Left lung (tissue), 4 donors: ENCODE measurements at regions not wholly inside any gene's neighbourhood (a gene's known extent, or its start where the extent isn't known, plus 50 kb on each side); places are given as distances from the start of the nearest gene placed in this dataset.

ENCODE experiments used
- ATAC-seq: fragments of 200-7000 bp; cut with Tn5 transposase; one replicate; pipeline ENCODE4 v1.9.1; 2020; ENCODE audit warnings: moderate library complexity
- DNase-seq, 4 donors: peaks; one replicate each; pipeline ENCODE4 v3.0.0-alpha.2; 2013 to 2020
- H3K27ac ChIP-seq, 2 donors: fragments of 200-600 bp; sonication (generic) in 1 of 2; one replicate each; pipeline versions ENCODE4 v1.5.0 to v1.8.0; 2020 to 2021
- H3K27me3 ChIP-seq, 2 donors: fragments of 200-600 bp; sonication (generic) in 1 of 2; one replicate each; pipeline versions ENCODE4 v1.5.0 to v1.8.0; 2020 to 2021
- H3K36me3 ChIP-seq, 2 donors: fragments of 200-600 bp; sonication (generic) in 1 of 2; one replicate each; pipeline versions ENCODE4 v1.5.0 to v1.8.0; 2020 to 2021
- H3K4me1 ChIP-seq, 2 donors: fragments of 200-600 bp; one replicate each; pipeline ENCODE4 v1.8.0; 2021
- H3K4me3 ChIP-seq, 2 donors: fragments of 200-600 bp; sonication (generic) in 1 of 2; one replicate each; pipeline versions ENCODE4 v1.5.0 to v1.8.0; 2020 to 2021; ENCODE audit warnings: mild to moderate bottlenecking in 1 of 2
- H3K9me3 ChIP-seq, 2 donors: fragments of 200-600 bp; sonication (generic) in 1 of 2; one replicate each; pipeline versions ENCODE4 v1.5.0 to v1.8.0; 2020 to 2021
- intact Hi-C, 2 donors: fragments of 100-400 bp; cut with DNase I; formaldehyde crosslinking; loops; one replicate each; pipeline versions ENCODE4 v1.11.2 to v1.14.2; 2022
- TF ChIP-seq, protein P1 (sequence below), 2 donors: fragments of 200-600 bp; sonication (generic) in 1 of 2; IDR thresholded peaks; one replicate each; pipeline versions ENCODE4 v1.5.0 to v1.8.0; 2021; ENCODE audit warnings: antibody characterized with exemption in 2 of 2
- donor health status: DM: no; HTN: yes; CAD: no.
- donor health status: DM: no; HTN: no; CAD: no.

GRCh38 chr13:40017662-40018262 lies 362.3 kb downstream of the COG6 start:
- Histone ChIP-seq H3K27ac (no peak overlapping the region), H3K27me3 (no peaks in the 10 kb centered on the region), H3K4me3 (no peak overlapping the region), H3K9me3 (no peaks in the 10 kb centered on the region), H3K4me1 (no peaks in the 10 kb centered on the region), H3K36me3 (no peaks in the 10 kb centered on the region)
- intact Hi-C loops, result no loop called here
- DNase-seq (no peak), ATAC-seq (no peak)
- TF ChIP-seq, protein P1, sequence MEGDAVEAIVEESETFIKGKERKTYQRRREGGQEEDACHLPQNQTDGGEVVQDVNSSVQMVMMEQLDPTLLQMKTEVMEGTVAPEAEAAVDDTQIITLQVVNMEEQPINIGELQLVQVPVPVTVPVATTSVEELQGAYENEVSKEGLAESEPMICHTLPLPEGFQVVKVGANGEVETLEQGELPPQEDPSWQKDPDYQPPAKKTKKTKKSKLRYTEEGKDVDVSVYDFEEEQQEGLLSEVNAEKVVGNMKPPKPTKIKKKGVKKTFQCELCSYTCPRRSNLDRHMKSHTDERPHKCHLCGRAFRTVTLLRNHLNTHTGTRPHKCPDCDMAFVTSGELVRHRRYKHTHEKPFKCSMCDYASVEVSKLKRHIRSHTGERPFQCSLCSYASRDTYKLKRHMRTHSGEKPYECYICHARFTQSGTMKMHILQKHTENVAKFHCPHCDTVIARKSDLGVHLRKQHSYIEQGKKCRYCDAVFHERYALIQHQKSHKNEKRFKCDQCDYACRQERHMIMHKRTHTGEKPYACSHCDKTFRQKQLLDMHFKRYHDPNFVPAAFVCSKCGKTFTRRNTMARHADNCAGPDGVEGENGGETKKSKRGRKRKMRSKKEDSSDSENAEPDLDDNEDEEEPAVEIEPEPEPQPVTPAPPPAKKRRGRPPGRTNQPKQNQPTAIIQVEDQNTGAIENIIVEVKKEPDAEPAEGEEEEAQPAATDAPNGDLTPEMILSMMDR (IDR thresholded peaks at IDR 0.05), result no peak

DNA sequence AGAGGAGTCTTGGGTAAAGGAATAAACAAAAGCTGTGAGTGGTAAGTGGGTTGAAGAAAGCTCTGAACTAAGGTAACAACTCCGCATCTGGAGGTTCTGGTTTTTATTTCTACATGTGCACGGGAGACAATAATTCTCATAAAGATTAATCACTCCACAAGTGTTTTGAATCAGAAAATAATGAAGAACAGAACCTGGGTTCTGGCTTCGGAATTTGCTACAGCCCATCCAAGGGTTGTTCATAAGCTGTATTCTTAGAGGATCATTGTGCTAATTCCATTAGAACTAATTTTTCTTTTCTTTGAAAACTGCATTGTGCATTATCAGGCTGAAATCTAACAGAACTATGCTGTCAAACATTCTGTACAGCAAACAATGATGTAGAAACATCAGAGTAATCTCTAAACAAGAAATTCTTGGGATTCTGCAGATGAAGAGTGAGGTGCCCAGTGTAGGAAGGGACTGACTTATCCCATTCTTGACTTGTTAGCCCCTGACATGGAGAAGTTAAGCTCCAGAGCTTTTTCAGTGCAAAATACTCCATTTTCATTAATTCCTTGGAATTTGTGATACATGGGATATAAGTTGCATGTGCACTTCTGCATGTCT lies 368.2 kb downstream of the COG6 start:
- no peak overlapping the region for H3K4me3 ChIP-seq
- intact Hi-C loops, result no loop called here
- TF ChIP-seq, protein P1 (IDR thresholded peaks at IDR 0.05), result no peak
- no peaks in the 10 kb centered on the region for H3K36me3 ChIP-seq
- DNase-seq, result no peak
- H3K9me3 ChIP-seq, result no peaks in the 10 kb centered on the region
- ATAC-seq, result no peak
- no peaks in the 10 kb centered on the region for H3K4me1 ChIP-seq
- no peak overlapping the region for H3K27ac ChIP-seq
- H3K27me3 ChIP-seq, result no peaks in the 10 kb centered on the region

GRCh38 chr13:40024204-40024966 lies 368.9 kb downstream of the COG6 start:
- H3K27ac ChIP-seq, result no peak overlapping the region
- no peak for ATAC-seq
- no peak overlapping the region for H3K4me3 ChIP-seq
- no peak for DNase-seq
- intact Hi-C loops, result no loop called here
- H3K27me3 ChIP-seq, result no peaks in the 10 kb centered on the region
- H3K4me1 ChIP-seq, result no peaks in the 10 kb centered on the region
- TF ChIP-seq, protein P1 (IDR thresholded peaks at IDR 0.05), result no peak
- no peaks in the 10 kb centered on the region for H3K36me3 ChIP-seq
- no peaks in the 10 kb centered on the region for H3K9me3 ChIP-seq

DNA sequence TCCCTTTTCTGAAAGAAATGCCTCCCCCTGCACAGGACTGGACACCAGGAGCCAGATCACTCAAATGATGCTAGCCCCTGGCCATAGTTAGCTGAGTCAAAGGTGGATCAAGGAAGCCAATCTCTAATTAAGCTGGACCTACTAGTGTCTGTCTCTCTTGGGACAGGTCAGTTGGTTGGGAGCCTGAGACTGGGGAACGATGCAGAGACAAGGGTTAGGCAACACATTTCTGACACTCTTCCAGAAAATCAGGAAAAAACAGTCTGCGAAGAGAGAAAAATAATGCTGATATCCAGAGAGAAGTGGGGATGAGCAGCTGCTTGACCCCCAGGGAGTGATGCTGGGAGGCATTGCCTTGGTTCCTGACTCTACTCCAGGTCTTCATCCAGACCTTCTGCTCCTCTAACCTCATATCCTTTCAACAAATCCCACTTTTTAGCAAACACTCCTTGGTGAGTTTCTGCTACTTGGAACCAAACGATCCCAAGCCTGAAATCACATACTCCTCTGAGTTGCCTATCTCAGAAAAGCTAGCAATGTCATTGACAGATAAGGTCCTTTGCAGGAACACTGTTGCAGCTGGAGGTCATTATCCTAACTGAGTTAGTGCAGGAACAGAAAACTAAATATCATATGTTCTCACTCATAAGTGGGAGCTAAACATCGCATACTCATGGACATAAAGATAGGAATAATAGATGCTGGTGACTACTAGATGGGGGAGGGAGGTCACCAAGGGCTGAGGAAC lies 369.7 kb downstream of the COG6 start:
- ATAC-seq, result no peak
- H3K4me1 ChIP-seq, result no peaks in the 10 kb centered on the region
- DNase-seq, result no peak

More for the DNA sequence above, 369.7 kb downstream of the COG6 start:
- Histone ChIP-seq H3K27ac (no peak overlapping the region), H3K9me3 (no peaks in the 10 kb centered on the region), H3K4me3 (no peak overlapping the region), H3K27me3 (no peaks in the 10 kb centered on the region), H3K36me3 (no peaks in the 10 kb centered on the region)
- intact Hi-C loops, result no loop called here
- TF ChIP-seq, protein P1 (IDR thresholded peaks at IDR 0.05), result no peak
